ENCODE measurements at regions not wholly inside any gene's neighbourhood (a gene's known extent, or its start where the extent isn't known, plus 50 kb on each side); places are given as distances from the start of the nearest gene placed in this dataset.
"Not testable (repeated sequence)": the region's sequence is repeated elsewhere in the genome, so short reads cannot be mapped to it uniquely, and the experiment has no call there.

DNA sequence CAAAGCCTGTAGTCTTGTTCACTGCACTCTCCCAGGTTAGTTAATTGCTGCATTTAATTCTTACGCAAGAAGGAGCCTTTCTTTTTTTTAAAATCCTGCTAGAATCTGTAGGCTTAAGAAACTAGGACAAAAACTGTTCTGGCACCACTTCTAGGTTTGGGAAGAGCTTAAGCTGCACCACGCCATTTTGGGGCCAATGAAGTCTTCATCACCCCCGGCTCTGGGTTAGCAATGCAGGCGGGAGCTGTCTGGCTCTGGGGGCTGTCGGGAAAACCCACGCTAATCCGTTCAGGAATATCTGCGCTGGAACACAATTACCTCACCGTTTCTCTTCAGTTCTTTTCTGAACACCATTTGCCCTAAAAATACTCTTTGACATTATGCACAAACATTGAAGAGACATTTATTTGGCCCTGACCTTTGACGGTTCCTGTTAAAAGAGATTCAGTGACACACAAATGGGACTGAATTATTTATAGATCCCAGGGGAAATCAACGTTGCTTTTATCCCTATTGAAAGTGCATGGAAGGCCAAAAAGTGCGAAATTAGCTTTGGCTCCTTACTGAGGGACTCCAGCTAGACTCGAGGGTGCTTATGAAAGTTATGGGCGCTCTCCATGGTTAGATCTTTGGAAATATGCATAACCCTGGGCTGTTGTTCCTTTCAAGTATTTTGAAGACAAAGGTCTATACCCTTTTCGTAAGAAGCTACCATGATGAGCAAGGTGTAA, 249.2 kb downstream of the HAPSTR1 start:
- TF ChIP-seq, protein P1, sequence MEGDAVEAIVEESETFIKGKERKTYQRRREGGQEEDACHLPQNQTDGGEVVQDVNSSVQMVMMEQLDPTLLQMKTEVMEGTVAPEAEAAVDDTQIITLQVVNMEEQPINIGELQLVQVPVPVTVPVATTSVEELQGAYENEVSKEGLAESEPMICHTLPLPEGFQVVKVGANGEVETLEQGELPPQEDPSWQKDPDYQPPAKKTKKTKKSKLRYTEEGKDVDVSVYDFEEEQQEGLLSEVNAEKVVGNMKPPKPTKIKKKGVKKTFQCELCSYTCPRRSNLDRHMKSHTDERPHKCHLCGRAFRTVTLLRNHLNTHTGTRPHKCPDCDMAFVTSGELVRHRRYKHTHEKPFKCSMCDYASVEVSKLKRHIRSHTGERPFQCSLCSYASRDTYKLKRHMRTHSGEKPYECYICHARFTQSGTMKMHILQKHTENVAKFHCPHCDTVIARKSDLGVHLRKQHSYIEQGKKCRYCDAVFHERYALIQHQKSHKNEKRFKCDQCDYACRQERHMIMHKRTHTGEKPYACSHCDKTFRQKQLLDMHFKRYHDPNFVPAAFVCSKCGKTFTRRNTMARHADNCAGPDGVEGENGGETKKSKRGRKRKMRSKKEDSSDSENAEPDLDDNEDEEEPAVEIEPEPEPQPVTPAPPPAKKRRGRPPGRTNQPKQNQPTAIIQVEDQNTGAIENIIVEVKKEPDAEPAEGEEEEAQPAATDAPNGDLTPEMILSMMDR (conservative IDR thresholded peaks at IDR 0.05; ENCODE audit: low read depth) = no peak
- no peak overlapping the region for H3K27ac ChIP-seq
- CTCF ChIA-PET = no interaction called here
- no peak for DNase-seq (ENCODE audit: low spot score)
- POLR2A ChIA-PET (ENCODE audit: low non-redundant PET) = no interaction called here

DNA sequence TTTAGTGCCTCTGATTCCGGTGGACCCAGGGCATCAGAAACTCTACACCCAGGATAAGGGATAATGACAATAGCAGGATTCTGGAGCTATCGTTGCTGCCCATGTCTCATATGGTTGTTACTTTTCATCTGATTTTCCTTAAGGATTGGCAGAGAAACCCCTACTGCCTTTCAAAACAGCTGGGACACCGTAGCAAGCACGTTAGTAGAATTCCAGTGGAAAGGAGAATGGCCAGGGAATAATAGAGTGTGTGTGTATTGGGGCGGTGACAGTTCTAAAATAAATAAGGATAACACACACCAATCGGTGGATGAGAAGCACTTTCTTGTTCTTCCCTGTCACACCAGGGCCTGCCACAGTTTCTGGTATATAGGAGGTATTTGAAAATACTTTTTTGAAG, 251.8 kb downstream of the HAPSTR1 start:
- POLR2A ChIA-PET (ENCODE audit: low non-redundant PET) = no interaction called here
- H3K27ac ChIP-seq = no peak overlapping the region
- CTCF ChIA-PET = no interaction called here
- TF ChIP-seq, protein P1 (conservative IDR thresholded peaks at IDR 0.05; ENCODE audit: low read depth) = no peak
- DNase-seq (ENCODE audit: low spot score) = no peak

DNA sequence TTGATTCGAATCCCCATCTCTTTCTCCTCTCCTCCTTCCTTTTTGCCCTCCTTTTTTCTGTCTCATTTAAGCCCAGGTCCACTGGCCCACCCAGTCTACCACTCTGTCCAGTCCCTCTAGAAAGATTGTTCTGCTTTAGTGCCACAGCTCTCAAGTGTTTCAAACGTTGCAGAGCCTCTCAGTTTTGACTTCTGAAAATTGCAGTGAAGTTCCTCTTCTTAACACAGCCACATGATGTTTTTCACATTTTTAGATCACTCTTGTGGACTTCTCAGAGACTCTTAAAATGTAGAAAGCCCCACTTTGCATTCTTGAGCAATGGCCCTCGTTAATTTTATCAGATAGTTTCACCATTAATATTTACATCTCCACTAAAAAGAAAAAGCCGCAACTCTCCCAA, 253.1 kb downstream of the HAPSTR1 start:
- POLR2A ChIA-PET (ENCODE audit: low non-redundant PET) = no interaction called here

DNA sequence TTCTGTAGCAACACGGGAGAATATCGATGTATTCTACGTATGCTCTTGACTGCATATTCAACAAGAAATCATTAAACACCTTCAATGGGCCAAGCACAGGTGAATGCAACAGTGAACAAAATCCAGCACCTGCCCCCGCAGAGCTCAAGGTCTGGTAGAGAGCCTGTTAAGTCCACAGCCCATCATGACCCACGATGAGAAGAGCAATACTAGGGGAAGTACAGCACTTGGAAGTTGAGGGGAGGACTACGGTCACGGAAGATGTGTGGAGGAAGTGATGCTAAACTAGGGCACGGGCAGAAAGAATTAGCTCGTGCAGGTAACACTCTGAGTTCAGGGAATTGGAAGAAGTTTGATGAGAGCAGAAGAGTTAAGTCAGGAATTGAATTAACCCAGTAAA, 253.6 kb downstream of the HAPSTR1 start:
- H3K27ac ChIP-seq = no peak overlapping the region
- CTCF ChIA-PET = no interaction called here
- POLR2A ChIA-PET (ENCODE audit: low non-redundant PET) = no interaction called here
- DNase-seq (ENCODE audit: low spot score) = no peak
- TF ChIP-seq, protein P1 (conservative IDR thresholded peaks at IDR 0.05; ENCODE audit: low read depth) = no peak

More for the DNA sequence above, 253.1 kb downstream of the HAPSTR1 start:
- TF ChIP-seq, protein P1 (conservative IDR thresholded peaks at IDR 0.05; ENCODE audit: low read depth) = no peak
- H3K27ac ChIP-seq = no peak overlapping the region
- CTCF ChIA-PET = no interaction called here
- no peak for DNase-seq (ENCODE audit: low spot score)

DNA sequence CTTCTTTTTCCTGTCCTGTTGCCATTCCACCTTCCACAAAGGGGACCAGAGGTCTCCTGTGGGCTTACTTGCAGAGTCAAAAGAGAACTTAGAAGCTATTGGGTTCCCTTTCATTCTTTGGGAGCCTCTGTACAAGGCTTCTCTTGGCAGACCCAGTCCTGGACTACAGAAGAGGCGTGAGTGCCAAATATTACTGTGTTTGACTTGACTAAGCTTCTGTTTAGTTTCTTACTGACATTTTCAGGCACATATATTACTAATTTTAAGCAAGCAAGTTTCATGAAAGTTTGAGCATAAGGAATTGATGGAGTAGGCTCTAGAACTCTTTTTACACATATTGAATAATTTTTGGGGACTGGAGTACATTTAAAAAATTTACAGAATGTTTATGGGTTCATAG, 254.4 kb downstream of the HAPSTR1 start:
- TF ChIP-seq, protein P1 (conservative IDR thresholded peaks at IDR 0.05; ENCODE audit: low read depth) = no peak
- DNase-seq (ENCODE audit: low spot score) = no peak
- no peak overlapping the region for H3K27ac ChIP-seq
- ChIA-PET POLR2A (ENCODE audit: low non-redundant PET) (no interaction called here), CTCF (no interaction called here)

DNA sequence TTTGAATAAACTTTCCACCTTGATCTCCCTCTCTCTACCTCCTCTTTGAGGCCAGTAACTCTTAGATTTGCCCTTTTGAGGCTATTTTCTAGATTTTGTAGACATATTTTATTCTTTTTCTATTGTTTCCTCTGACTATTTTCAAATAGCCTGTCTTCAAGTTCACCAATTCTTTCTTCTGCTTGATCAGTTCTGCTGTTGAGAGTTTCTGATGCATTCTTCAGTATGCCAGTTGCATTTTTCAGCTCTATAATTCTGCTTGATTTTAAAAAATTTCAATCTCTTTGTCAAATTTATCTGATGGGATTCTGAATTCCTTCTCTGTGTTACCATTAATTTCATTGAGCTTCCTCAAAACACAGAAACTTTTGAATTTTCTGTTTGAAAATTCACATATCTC, 257.5 kb downstream of the HAPSTR1 start:
- CTCF ChIA-PET = no interaction called here
- POLR2A ChIA-PET (ENCODE audit: low non-redundant PET) = no interaction called here
- TF ChIP-seq, protein P1 (conservative IDR thresholded peaks at IDR 0.05; ENCODE audit: low read depth) = no peak
- H3K27ac ChIP-seq = no peak overlapping the region
- no peak for DNase-seq (ENCODE audit: low spot score)

DNA sequence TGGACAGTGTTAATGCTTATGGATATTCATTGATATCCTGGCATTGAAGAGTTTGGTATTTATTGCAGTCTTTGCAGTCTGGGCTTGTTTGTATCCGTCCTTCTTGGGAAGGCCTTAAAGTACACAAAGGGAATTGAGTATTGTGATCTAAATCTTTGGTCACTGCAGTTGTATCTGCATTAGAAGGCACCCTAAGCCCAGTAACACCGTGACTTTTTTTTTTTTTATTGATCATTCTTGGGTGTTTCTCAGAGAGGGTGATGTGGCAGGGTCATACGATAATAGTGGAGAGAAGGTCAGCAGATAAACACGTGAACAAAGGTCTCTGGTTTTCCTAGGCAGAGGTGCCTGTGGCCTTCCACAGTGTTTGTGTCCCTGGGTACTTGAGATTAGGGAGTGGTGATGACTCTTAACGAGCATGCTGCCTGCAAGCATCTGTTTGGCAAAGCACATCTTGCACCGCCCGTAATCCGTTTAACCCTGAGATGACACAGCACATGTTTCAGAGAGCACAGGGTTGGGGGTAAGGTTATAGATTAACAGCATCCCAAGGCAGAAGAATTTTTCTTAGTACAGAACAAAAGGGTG, 258.0 kb downstream of the HAPSTR1 start:
- H3K27ac ChIP-seq; POLR2A ChIA-PET (ENCODE audit: low non-redundant PET); CTCF ChIA-PET; DNase-seq (ENCODE audit: low spot score): not testable (repeated sequence)

DNA sequence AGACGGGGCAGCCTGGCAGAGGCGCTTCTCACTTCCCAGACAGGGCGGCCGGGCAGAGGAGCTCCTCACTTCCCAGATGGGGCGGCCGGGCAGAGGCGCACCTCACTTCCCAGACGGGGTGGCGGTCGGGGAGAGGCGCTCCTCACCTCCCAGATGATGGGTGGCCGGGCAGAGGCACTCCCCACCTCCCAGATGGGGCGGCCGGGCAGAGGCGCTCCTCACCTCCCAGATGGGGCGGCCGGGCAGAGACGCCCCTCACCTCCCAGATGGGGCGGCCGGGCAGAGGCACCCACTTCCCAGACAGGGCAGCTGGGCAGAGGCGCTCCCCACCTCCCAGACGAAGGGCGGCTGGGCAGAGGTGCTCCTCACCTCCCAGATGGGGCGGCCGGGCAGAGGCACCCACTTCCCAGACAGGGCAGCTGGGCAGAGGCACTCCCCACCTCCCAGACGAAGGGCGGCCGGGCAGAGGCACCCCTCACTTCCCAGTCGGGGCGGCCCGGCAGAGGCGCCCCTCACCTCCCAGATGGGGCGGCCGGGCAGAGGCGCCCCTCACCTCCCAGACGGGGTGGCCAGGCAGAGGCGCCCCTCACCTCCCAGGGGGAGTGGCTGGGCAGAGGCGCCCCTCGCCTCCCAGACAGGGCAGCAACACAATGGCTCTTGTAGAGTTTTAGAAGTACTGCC, 258.8 kb downstream of the HAPSTR1 start:
- CTCF ChIA-PET; POLR2A ChIA-PET (ENCODE audit: low non-redundant PET); DNase-seq (ENCODE audit: low spot score); H3K27ac ChIP-seq: not testable (repeated sequence)
